ENCODE measurements at regions not wholly inside any gene's neighbourhood (a gene's known extent, or its start where the extent isn't known, plus 50 kb on each side); places are given as distances from the start of the nearest gene placed in this dataset.

DNA sequence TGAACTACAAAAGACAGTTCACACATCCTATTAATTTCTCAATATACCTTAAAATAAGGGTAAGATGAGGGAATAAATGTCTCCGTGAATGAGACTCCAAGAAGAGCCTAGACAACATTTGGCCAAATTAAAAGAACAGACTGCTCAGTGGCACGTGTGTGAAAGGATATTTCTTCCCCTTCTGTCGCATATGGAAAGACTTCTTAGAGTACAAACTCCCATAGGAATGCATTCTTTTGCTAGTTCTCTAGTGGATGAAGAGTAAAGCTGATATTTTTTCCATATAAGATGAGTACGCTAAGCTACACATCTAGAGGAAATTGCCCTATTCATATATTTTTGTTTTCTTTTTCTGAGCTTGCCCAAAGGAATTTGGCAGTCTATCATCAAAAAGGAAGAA lies 710.0 kb upstream of the ID2 start:
- TF ChIP-seq SIN3A (IDR thresholded peaks at IDR 0.05; ENCODE audit: low read depth) (no peak), RAD21 (IDR thresholded peaks at IDR 0.05; ENCODE audit: low read depth) (no peak), POLR2A (IDR thresholded peaks at IDR 0.05; ENCODE audit: borderline replicate concordance, extremely low read depth, insufficient read depth, insufficient read length) (no peak), EZH2 (IDR thresholded peaks at IDR 0.05) (no peak), ZFX (IDR thresholded peaks at IDR 0.05) (no peak)
- TF ChIP-seq, protein P1, sequence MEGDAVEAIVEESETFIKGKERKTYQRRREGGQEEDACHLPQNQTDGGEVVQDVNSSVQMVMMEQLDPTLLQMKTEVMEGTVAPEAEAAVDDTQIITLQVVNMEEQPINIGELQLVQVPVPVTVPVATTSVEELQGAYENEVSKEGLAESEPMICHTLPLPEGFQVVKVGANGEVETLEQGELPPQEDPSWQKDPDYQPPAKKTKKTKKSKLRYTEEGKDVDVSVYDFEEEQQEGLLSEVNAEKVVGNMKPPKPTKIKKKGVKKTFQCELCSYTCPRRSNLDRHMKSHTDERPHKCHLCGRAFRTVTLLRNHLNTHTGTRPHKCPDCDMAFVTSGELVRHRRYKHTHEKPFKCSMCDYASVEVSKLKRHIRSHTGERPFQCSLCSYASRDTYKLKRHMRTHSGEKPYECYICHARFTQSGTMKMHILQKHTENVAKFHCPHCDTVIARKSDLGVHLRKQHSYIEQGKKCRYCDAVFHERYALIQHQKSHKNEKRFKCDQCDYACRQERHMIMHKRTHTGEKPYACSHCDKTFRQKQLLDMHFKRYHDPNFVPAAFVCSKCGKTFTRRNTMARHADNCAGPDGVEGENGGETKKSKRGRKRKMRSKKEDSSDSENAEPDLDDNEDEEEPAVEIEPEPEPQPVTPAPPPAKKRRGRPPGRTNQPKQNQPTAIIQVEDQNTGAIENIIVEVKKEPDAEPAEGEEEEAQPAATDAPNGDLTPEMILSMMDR (IDR thresholded peaks at IDR 0.05 in 2 of 3, conservative IDR thresholded peaks at IDR 0.05 in 1 of 3; ENCODE audit: borderline replicate concordance in 1 of 3, insufficient read depth in 1 of 3, low read depth in 2 of 3, low read length in 2 of 3): no peak
- TF ChIP-seq, protein P2, sequence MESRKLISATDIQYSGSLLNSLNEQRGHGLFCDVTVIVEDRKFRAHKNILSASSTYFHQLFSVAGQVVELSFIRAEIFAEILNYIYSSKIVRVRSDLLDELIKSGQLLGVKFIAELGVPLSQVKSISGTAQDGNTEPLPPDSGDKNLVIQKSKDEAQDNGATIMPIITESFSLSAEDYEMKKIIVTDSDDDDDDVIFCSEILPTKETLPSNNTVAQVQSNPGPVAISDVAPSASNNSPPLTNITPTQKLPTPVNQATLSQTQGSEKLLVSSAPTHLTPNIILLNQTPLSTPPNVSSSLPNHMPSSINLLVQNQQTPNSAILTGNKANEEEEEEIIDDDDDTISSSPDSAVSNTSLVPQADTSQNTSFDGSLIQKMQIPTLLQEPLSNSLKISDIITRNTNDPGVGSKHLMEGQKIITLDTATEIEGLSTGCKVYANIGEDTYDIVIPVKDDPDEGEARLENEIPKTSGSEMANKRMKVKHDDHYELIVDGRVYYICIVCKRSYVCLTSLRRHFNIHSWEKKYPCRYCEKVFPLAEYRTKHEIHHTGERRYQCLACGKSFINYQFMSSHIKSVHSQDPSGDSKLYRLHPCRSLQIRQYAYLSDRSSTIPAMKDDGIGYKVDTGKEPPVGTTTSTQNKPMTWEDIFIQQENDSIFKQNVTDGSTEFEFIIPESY (IDR thresholded peaks at IDR 0.05; ENCODE audit: extremely low read depth, insufficient replicate concordance, low read length): no peak
